H9 (cell line): ENCODE measurements at regions not wholly inside any gene's neighbourhood (a gene's known extent, or its start where the extent isn't known, plus 50 kb on each side); places are given as distances from the start of the nearest gene placed in this dataset.

Experiments
- DNase-seq: peaks from one replicate; pipeline ENCODE4 v3.0.0-alpha.2; 2017
- H2AFZ ChIP-seq: one replicate; pipeline ENCODE4 v1.6.1; 2013; ENCODE audit warnings: mild to moderate bottlenecking, low read length, control low read depth, moderate library complexity
- H2AK5ac ChIP-seq: 2 replicates; pipeline ENCODE4 v1.6.1; 2013; ENCODE audit warnings: low read length, control low read depth, mixed read lengths; ENCODE audit not compliant: insufficient read length
- H2BK120ac ChIP-seq: one replicate; pipeline ENCODE4 v1.6.1; 2013; ENCODE audit warnings: low read depth, mild to moderate bottlenecking, low read length, control low read depth, inconsistent platforms; ENCODE audit not compliant: poor library complexity, severe bottlenecking
- H2BK12ac ChIP-seq: 2 replicates; pipeline ENCODE4 v1.6.1; 2013; ENCODE audit warnings: low read length, control low read depth, mixed read lengths, low read depth; ENCODE audit not compliant: insufficient read length
- H2BK15ac ChIP-seq: 2 replicates; pipeline ENCODE4 v1.6.1; 2013; ENCODE audit warnings: low read depth, low read length, control low read depth
- H2BK20ac ChIP-seq: one replicate; pipeline ENCODE4 v1.6.1; 2013; ENCODE audit warnings: low read depth, mild to moderate bottlenecking, low read length, control low read depth, inconsistent platforms; ENCODE audit not compliant: poor library complexity, severe bottlenecking
- H2BK5ac ChIP-seq: 2 replicates; pipeline ENCODE4 v1.6.1; 2013; ENCODE audit warnings: low read length, control low read depth, mixed read lengths; ENCODE audit not compliant: insufficient read length
- H3K14ac ChIP-seq: 2 replicates; pipeline ENCODE4 v1.6.1; 2013; ENCODE audit warnings: low read length, control low read depth; ENCODE audit not compliant: insufficient read depth
- H3K18ac ChIP-seq: 2 replicates; pipeline ENCODE4 v1.6.1; 2013; ENCODE audit warnings: low read depth, mild to moderate bottlenecking, mixed read lengths, low read length, control low read depth; ENCODE audit not compliant: insufficient read length
- H3K23ac ChIP-seq: 2 replicates; pipeline ENCODE4 v1.6.1; 2013; ENCODE audit warnings: low read length, control low read depth, mixed read lengths, low read depth; ENCODE audit not compliant: insufficient read length
- H3K23me2 ChIP-seq: 2 replicates; pipeline ENCODE4 v1.6.1; 2013; ENCODE audit warnings: low read depth, mild to moderate bottlenecking, mixed read lengths, low read length, control low read depth; ENCODE audit not compliant: insufficient read length, poor library complexity, severe bottlenecking
- H3K27ac ChIP-seq: 2 replicates; pipeline ENCODE4 v1.5.1; 2013; ENCODE audit warnings: low read length, control low read depth, mixed read lengths, low read depth; ENCODE audit not compliant: insufficient read length
- H3K27me3 ChIP-seq: 2 replicates; pipeline ENCODE4 v1.6.1; 2013; ENCODE audit warnings: low read length, control low read depth, inconsistent platforms; ENCODE audit not compliant: insufficient read depth
- H3K4ac ChIP-seq: 2 replicates; pipeline ENCODE4 v1.6.1; 2013; ENCODE audit warnings: low read depth, mild to moderate bottlenecking, control low read depth, inconsistent platforms, low read length, moderate library complexity
- H3K4me1 ChIP-seq: 2 replicates; pipeline ENCODE4 v1.6.1; 2013; ENCODE audit warnings: low read length, control low read depth, inconsistent platforms; ENCODE audit not compliant: insufficient read depth
- H3K4me2 ChIP-seq: 2 replicates; pipeline ENCODE4 v1.6.1; 2013; ENCODE audit warnings: low read length, control low read depth, mixed read lengths; ENCODE audit not compliant: insufficient read length, insufficient read depth
- H3K56ac ChIP-seq: 2 replicates; pipeline ENCODE4 v1.6.1; 2013; ENCODE audit warnings: low read depth, mild to moderate bottlenecking, mixed read lengths, low read length, control low read depth; ENCODE audit not compliant: insufficient read length
- H3K79me1 ChIP-seq: 2 replicates; pipeline ENCODE4 v1.6.1; 2013; ENCODE audit warnings: low read depth, mild to moderate bottlenecking, moderate library complexity, low read length, control low read depth, inconsistent platforms; ENCODE audit not compliant: insufficient read depth, poor library complexity, severe bottlenecking
- H3K79me2 ChIP-seq: 2 replicates; pipeline ENCODE4 v1.6.1; 2013; ENCODE audit warnings: low read length, control low read depth, inconsistent platforms; ENCODE audit not compliant: insufficient read depth
- H3K9ac ChIP-seq: 2 replicates; pipeline ENCODE4 v1.6.1; 2013; ENCODE audit warnings: low read length, control low read depth, mixed read lengths; ENCODE audit not compliant: insufficient read length; ENCODE audit errors: extremely low read depth
- H3K9me3 ChIP-seq: one replicate; pipeline ENCODE4 v1.6.1; 2013; ENCODE audit warnings: low read depth, low read length, inconsistent platforms; ENCODE audit not compliant: control insufficient read depth
- H3T11ph ChIP-seq: one replicate; pipeline ENCODE4 v1.6.1; 2013; ENCODE audit warnings: mild to moderate bottlenecking, low read length, control low read depth, inconsistent platforms
- H4K20me1 ChIP-seq: one replicate; pipeline ENCODE4 v1.6.1; 2013; ENCODE audit not compliant: control insufficient read depth, insufficient read length, insufficient read depth
- H4K5ac ChIP-seq: 2 replicates; pipeline ENCODE4 v1.6.1; 2013; ENCODE audit warnings: low read depth, mild to moderate bottlenecking, mixed read lengths, low read length, control low read depth; ENCODE audit not compliant: insufficient read length
- H4K8ac ChIP-seq: replicated peaks from 2 replicates; pipeline ENCODE4 v1.6.1; 2013; ENCODE audit warnings: low read length, control low read depth, mixed read lengths, low read depth; ENCODE audit not compliant: insufficient read length
- H4K91ac ChIP-seq: 2 replicates; pipeline ENCODE4 v1.6.1; 2013; ENCODE audit warnings: low read depth, mild to moderate bottlenecking, moderate library complexity, mixed read lengths, low read length, control low read depth; ENCODE audit not compliant: insufficient read length
- H3K27ac Mint-ChIP-seq, 3 experiments: 2 replicates in 2 of 3; 3 replicates in 1 of 3; pipeline ENCODE4 v1.8.0; 2020 to 2021; ENCODE audit warnings: mixed read lengths in 3 of 3, mild to moderate bottlenecking in 1 of 3, moderate library complexity in 1 of 3
- H3K27me3 Mint-ChIP-seq: 2 replicates; pipeline ENCODE4 v1.8.0; 2021; ENCODE audit warnings: low read depth, mild to moderate bottlenecking, moderate library complexity, mixed read lengths
- H3K36me3 Mint-ChIP-seq, 3 experiments: 2 replicates in 2 of 3; 3 replicates in 1 of 3; pipeline ENCODE4 v1.8.0; 2020 to 2021; ENCODE audit warnings: low read depth in 3 of 3, mixed read lengths in 3 of 3; ENCODE audit not compliant: insufficient read depth in 1 of 3
- H3K4me1 Mint-ChIP-seq, 2 experiments: 2 replicates each; pipeline ENCODE4 v1.8.0; 2020; ENCODE audit warnings: mixed read lengths in 2 of 2
- H3K4me3 Mint-ChIP-seq, 2 experiments: 2 replicates in 1 of 2; 3 replicates in 1 of 2; pipeline ENCODE4 v1.8.0; 2020 to 2021; ENCODE audit warnings: mild to moderate bottlenecking in 2 of 2, mixed read lengths in 2 of 2, moderate library complexity in 1 of 2
- H3K9me3 Mint-ChIP-seq, 2 experiments: 2 replicates in 1 of 2; 3 replicates in 1 of 2; pipeline ENCODE4 v1.8.0; 2020; ENCODE audit warnings: mild to moderate bottlenecking in 2 of 2, mixed read lengths in 2 of 2, moderate library complexity in 1 of 2
- CTCF ChIP-seq: fragments of 200-600 bp; sonication (generic); conservative IDR thresholded peaks from 3 replicates; pipeline ENCODE4 v1.8.0; 2021; ENCODE audit warnings: antibody characterized with exemption, mild to moderate bottlenecking
- WGBS: extraction: QIAGEN DNeasy Blood & Tissue Kit; methylation state at CpG from one replicate; pipeline ENCODE4 v1.1.7; 2013; ENCODE audit warnings: missing lambda C conversion rate, low lambda C conversion rate, mixed read lengths; ENCODE audit not compliant: insufficient read length; ENCODE audit errors: extremely low coverage; 5-methylcytosine and 5-hydroxymethylcytosine counted together

GRCh38 chr11:21969841-21970240 is 223.0 kb upstream of the ANO5 start:
- Histone ChIP-seq H4K91ac (no peak overlapping the region), H4K20me1 (no peaks in the 10 kb centered on the region), H2BK120ac (no peak overlapping the region), H3K4ac (no peak overlapping the region), H2AK5ac (no peak overlapping the region), H3K79me1 (no peaks in the 10 kb centered on the region), H3T11ph (no peak overlapping the region), H3K14ac (no peak overlapping the region), H3K27me3 (no peaks in the 10 kb centered on the region), H2BK15ac (no peak overlapping the region), H3K9ac (no peak overlapping the region), H2BK12ac (no peak overlapping the region), H4K8ac (no peak overlapping the region), H2BK20ac (no peak overlapping the region), H3K18ac (no peak overlapping the region), H3K79me2 (no peaks in the 10 kb centered on the region), H2AFZ (no peak overlapping the region), H3K23me2 (no peaks in the 10 kb centered on the region), H4K5ac (no peak overlapping the region), H3K4me1 (no peaks in the 10 kb centered on the region), H3K4me2 (no peak overlapping the region), H3K56ac (no peak overlapping the region), H3K9me3 (no peaks in the 10 kb centered on the region), H2BK5ac (no peak overlapping the region), H3K23ac (no peak overlapping the region), H3K27ac (no peak overlapping the region)
- Mint-ChIP-seq H3K27me3 (peaks cover 3% of the 10 kb centered on the region; the same call in 1 of the 2 replicates), H3K4me3 (no peak overlapping the region), H3K9me3 (no peaks in the 10 kb centered on the region; a peak in 2 of 5 replicates), H3K27ac (no peak overlapping the region), H3K4me1 (peaks cover 2 to 6% of the 10 kb centered on the region in 2 experiments), H3K36me3 (no peaks in the 10 kb centered on the region)
- DNase-seq, result no peak
- no CpG with 5 or more reads among the region's 3 CpGs for WGBS
- no peak for TF ChIP-seq CTCF
